ENCODE measurements at regions not wholly inside any gene's neighbourhood (a gene's known extent, or its start where the extent isn't known, plus 50 kb on each side); places are given as distances from the start of the nearest gene placed in this dataset.
A peak's percentile ranks its signal among the peaks of the same experiment; 100 is the strongest.

GRCh38 chr18:49730951-49731391 lies 82.4 kb downstream of the ACAA2 start:
- Histone ChIP-seq H3K27ac (ENCODE audit: low read depth in 1 of 2, low read length in 2 of 2) (no peak overlapping the region), H3K4me2 (replicated peaks; ENCODE audit: extremely low read depth, low read length, poor library complexity, severe bottlenecking) (no peak overlapping the region), H4K20me1 (ENCODE audit: insufficient read depth, low read length) (no peaks in the 10 kb centered on the region), H2AFZ (ENCODE audit: insufficient read depth, low read depth, low read length, poor library complexity, severe bottlenecking) (no peak overlapping the region), H3K79me2 (ENCODE audit: insufficient read depth, low read length) (no peaks in the 10 kb centered on the region), H3K27me3 (ENCODE audit: control insufficient read depth in 2 of 2, insufficient read depth in 2 of 2, low read length in 2 of 2) (no peaks in the 10 kb centered on the region), H3K9ac (ENCODE audit: insufficient read depth, low read length, poor library complexity, severe bottlenecking) (no peak overlapping the region), H3K4me3 (replicated peaks in 1 of 3; ENCODE audit: low read depth in 2 of 3, low read length in 3 of 3) (no peak overlapping the region), H3K36me3 (replicated peaks in 1 of 2; ENCODE audit: control insufficient read depth in 1 of 2, insufficient read depth in 2 of 2, low read length in 2 of 2) (no peaks in the 10 kb centered on the region), H3K9me3 (replicated peaks in 1 of 2; ENCODE audit: control insufficient read depth in 1 of 2, insufficient read depth in 1 of 2, low read length in 2 of 2) (no peaks in the 10 kb centered on the region), H3K4me1 (ENCODE audit: control insufficient read depth in 1 of 2, insufficient read depth in 2 of 2, low read length in 2 of 2) (peaks cover 6 to 10% of the 10 kb centered on the region in 2 donors)
- peaks cover 15% of the 10 kb centered on the region for H3K4me1 Mint-ChIP-seq
- no peak overlapping the region for H3K4me3 Mint-ChIP-seq
- no peak for DNase-seq
- peaks cover 5 to 7% (median 6%) of the 10 kb centered on the region in 3 donors for H3K27me3 Mint-ChIP-seq (ENCODE audit: low read depth in 3 of 3)
- peak overlapping the region in 1 of 7 donors; percentile 2 for H3K27ac Mint-ChIP-seq
- intact Hi-C loops (cut with micrococcal nuclease): no loop called here
- no peaks in the 10 kb centered on the region for H3K9me3 Mint-ChIP-seq
- H3K36me3 Mint-ChIP-seq: no peaks in the 10 kb centered on the region
- WGBS (ENCODE audit: insufficient coverage): 81% methylated on average over 4 of the region's 4 CpGs
- no peak for TF ChIP-seq CTCF (IDR thresholded peaks at IDR 0.05)

GRCh38 chr18:49728542-49728941 lies 84.8 kb downstream of the ACAA2 start:
- no peak for DNase-seq
- Histone ChIP-seq H3K27me3 (ENCODE audit: control insufficient read depth in 2 of 2, insufficient read depth in 2 of 2, low read length in 2 of 2) (peaks cover 0 to 5% of the 10 kb centered on the region in 2 donors), H2AFZ (ENCODE audit: insufficient read depth, low read depth, low read length, poor library complexity, severe bottlenecking) (no peak overlapping the region), H3K4me2 (replicated peaks; ENCODE audit: extremely low read depth, low read length, poor library complexity, severe bottlenecking) (no peak overlapping the region), H3K9me3 (replicated peaks in 1 of 2; ENCODE audit: control insufficient read depth in 1 of 2, insufficient read depth in 1 of 2, low read length in 2 of 2) (no peaks in the 10 kb centered on the region), H3K9ac (ENCODE audit: insufficient read depth, low read length, poor library complexity, severe bottlenecking) (peak overlapping the region; percentile 1), H3K4me1 (ENCODE audit: control insufficient read depth in 1 of 2, insufficient read depth in 2 of 2, low read length in 2 of 2) (no peaks in the 10 kb centered on the region), H4K20me1 (ENCODE audit: insufficient read depth, low read length) (no peaks in the 10 kb centered on the region), H3K27ac (ENCODE audit: low read depth in 1 of 2, low read length in 2 of 2) (no peak overlapping the region), H3K79me2 (ENCODE audit: insufficient read depth, low read length) (no peaks in the 10 kb centered on the region), H3K36me3 (replicated peaks in 1 of 2; ENCODE audit: control insufficient read depth in 1 of 2, insufficient read depth in 2 of 2, low read length in 2 of 2) (no peaks in the 10 kb centered on the region), H3K4me3 (replicated peaks in 1 of 3; ENCODE audit: low read depth in 2 of 3, low read length in 3 of 3) (no peak overlapping the region)
- Mint-ChIP-seq H3K36me3 (no peaks in the 10 kb centered on the region), H3K4me1 (peaks cover under 1% of the 10 kb centered on the region), H3K9me3 (no peaks in the 10 kb centered on the region), H3K27ac (no peak overlapping the region), H3K4me3 (no peak overlapping the region), H3K27me3 (ENCODE audit: low read depth in 3 of 3) (peaks cover 6 to 14% (median 10%) of the 10 kb centered on the region in 3 donors)
- peak; percentile 25 for TF ChIP-seq CTCF (IDR thresholded peaks at IDR 0.05)
- intact Hi-C loops (cut with micrococcal nuclease): no loop called here
- WGBS (ENCODE audit: insufficient coverage): 39% methylated on average over 3 of the region's 4 CpGs

All from CD14-positive monocyte (primary cell).